GM23248 (cell line): ENCODE measurements at regions not wholly inside any gene's neighbourhood (a gene's known extent, or its start where the extent isn't known, plus 50 kb on each side); places are given as distances from the start of the nearest gene placed in this dataset.

ENCODE experiments used
- EZH2 ChIP-seq: fragments of 200-600 bp; sonication (generic); IDR thresholded peaks from 2 replicates; pipeline ENCODE4 v1.6.1; 2018; ENCODE audit warnings: antibody characterized with exemption, mild to moderate bottlenecking; ENCODE audit not compliant: insufficient read depth, poor library complexity, severe bottlenecking
- EZH2phosphoT487 ChIP-seq: fragments of 200-600 bp; sonication (generic); IDR thresholded peaks from 2 replicates; pipeline ENCODE4 v1.6.1; 2018; ENCODE audit warnings: antibody characterized with exemption, moderate library complexity, mild to moderate bottlenecking, low read depth; ENCODE audit not compliant: insufficient read depth

GRCh38 chr11:91837411-91838330 is 386.9 kb upstream of the FAT3 start:
- TF ChIP-seq EZH2 (no peak), EZH2phosphoT487 (no peak)
